ENCODE measurements at regions not wholly inside any gene's neighbourhood (a gene's known extent, or its start where the extent isn't known, plus 50 kb on each side); places are given as distances from the start of the nearest gene placed in this dataset.
"Not testable (repeated sequence)": the region's sequence is repeated elsewhere in the genome, so short reads cannot be mapped to it uniquely, and the experiment has no call there.

- Mint-ChIP-seq H3K27me3 (no peaks in the 10 kb centered on the region), H3K27ac (no peak overlapping the region), H3K4me1 (ENCODE audit: low read depth) (no peaks in the 10 kb centered on the region), H3K9me3 (peaks cover 11% of the 10 kb centered on the region), H3K4me3 (no peak overlapping the region), H3K36me3 (ENCODE audit: low read depth) (no peaks in the 10 kb centered on the region)
- TF ChIP-seq, protein P1, sequence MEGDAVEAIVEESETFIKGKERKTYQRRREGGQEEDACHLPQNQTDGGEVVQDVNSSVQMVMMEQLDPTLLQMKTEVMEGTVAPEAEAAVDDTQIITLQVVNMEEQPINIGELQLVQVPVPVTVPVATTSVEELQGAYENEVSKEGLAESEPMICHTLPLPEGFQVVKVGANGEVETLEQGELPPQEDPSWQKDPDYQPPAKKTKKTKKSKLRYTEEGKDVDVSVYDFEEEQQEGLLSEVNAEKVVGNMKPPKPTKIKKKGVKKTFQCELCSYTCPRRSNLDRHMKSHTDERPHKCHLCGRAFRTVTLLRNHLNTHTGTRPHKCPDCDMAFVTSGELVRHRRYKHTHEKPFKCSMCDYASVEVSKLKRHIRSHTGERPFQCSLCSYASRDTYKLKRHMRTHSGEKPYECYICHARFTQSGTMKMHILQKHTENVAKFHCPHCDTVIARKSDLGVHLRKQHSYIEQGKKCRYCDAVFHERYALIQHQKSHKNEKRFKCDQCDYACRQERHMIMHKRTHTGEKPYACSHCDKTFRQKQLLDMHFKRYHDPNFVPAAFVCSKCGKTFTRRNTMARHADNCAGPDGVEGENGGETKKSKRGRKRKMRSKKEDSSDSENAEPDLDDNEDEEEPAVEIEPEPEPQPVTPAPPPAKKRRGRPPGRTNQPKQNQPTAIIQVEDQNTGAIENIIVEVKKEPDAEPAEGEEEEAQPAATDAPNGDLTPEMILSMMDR (IDR thresholded peaks at IDR 0.05) = no peak
- DNase-seq (no peak), ATAC-seq (no peak)
- intact Hi-C loops (cut with micrococcal nuclease) = no loop called here
- CTCF ChIA-PET = no interaction called here
- POLR2A ChIA-PET = no interaction called here
Measured at GRCh38 chr4:66558651-66559050, 888.4 kb upstream of the EPHA5 start.

DNA sequence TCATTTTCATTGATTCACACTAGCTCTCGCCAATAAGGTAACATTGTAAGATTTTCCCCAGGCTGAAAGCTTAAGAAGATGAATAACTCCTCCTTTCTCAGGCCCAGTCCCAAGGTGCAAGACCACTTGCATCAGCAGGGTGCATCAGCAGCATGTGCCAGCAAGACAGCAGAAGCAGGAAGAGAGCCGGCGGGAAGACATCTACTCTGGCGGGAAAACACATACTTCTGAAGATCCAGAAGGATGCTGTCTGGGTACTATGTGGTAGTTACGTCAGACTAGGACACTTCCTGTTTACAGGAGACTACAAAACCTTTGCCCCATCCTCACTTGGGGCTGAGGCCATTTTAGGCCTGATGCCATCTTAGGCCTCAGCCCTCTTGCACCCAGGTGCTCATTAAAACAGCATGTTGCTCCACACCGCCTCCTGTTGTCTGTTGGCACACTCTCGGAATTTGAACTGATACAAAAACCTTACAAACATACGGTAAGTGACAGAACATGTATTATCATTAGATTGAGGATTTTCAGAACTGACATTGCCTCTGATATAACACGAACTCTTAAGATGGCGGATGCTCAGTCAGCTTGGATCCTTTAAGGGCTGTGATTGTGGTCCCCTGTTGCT, 886.5 kb upstream of the EPHA5 start:
- TF ChIP-seq, protein P1 (IDR thresholded peaks at IDR 0.05) = no peak
- peaks cover 11% of the 10 kb centered on the region for H3K9me3 Mint-ChIP-seq
- no peaks in the 10 kb centered on the region for H3K4me1 Mint-ChIP-seq (ENCODE audit: low read depth)
- no peak overlapping the region for H3K4me3 Mint-ChIP-seq
- DNase-seq = no peak
- CTCF ChIA-PET = no interaction called here
- POLR2A ChIA-PET = no interaction called here
- intact Hi-C loops (cut with micrococcal nuclease) = no loop called here
- H3K36me3 Mint-ChIP-seq (ENCODE audit: low read depth) = no peaks in the 10 kb centered on the region
- no peak overlapping the region for H3K27ac Mint-ChIP-seq
- no peaks in the 10 kb centered on the region for H3K27me3 Mint-ChIP-seq
- ATAC-seq = no peak

DNA sequence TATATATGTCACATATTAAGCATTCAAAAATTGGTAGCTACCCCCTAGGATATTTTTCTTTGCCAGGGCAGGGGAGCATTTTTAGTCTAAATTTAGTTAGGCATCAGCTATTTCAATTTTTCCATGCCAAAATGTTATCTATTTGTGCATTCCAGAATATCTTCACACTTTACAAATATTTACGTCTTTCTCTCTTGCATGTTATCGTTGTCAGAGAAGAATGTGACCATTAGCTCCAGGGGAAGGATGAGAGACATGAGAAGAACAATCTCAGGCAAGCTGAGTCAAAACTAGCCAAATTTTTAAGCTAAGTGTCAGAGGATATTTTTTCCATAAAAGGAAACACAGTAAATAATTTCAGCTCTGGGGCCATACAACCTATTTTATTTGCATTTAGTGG, 885.0 kb upstream of the EPHA5 start:
- Mint-ChIP-seq H3K27ac (no peak overlapping the region), H3K4me1 (ENCODE audit: low read depth) (no peaks in the 10 kb centered on the region), H3K9me3 (peaks cover 11% of the 10 kb centered on the region), H3K36me3 (ENCODE audit: low read depth) (no peaks in the 10 kb centered on the region), H3K4me3 (no peak overlapping the region), H3K27me3 (no peaks in the 10 kb centered on the region)
- ATAC-seq (no peak), DNase-seq (no peak)
- ChIA-PET POLR2A (no interaction called here), CTCF (no interaction called here)
- intact Hi-C loops (cut with micrococcal nuclease) = no loop called here
- TF ChIP-seq, protein P1 (IDR thresholded peaks at IDR 0.05) = no peak

DNA sequence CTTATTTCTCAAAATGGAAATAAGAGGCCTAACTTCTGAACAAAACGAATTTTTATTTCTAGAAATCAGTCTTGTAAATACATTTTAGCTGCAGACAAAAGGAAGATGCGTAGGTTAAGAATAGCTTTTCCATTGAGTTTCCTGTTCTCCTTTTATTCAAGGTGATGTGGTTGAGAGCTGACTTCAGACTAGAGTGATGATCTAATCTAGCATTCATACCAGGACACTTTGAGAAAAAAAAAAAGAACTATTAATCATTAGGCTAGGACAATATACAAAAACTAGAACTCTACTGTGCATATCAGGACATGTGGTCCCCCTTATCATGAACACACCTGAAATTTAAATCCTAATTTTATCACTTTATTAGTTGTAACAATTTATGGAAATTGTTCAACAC, 884.5 kb upstream of the EPHA5 start:
- no peak overlapping the region for H3K27ac Mint-ChIP-seq
- no peaks in the 10 kb centered on the region for H3K4me1 Mint-ChIP-seq (ENCODE audit: low read depth)
- intact Hi-C loops (cut with micrococcal nuclease) = no loop called here
- TF ChIP-seq, protein P1 (IDR thresholded peaks at IDR 0.05) = no peak
- no peak overlapping the region for H3K4me3 Mint-ChIP-seq
- H3K27me3 Mint-ChIP-seq = no peaks in the 10 kb centered on the region
- H3K9me3 Mint-ChIP-seq = peaks cover 11% of the 10 kb centered on the region
- ATAC-seq = no peak
- CTCF ChIA-PET = no interaction called here
- DNase-seq = no peak
- POLR2A ChIA-PET = no interaction called here
- no peaks in the 10 kb centered on the region for H3K36me3 Mint-ChIP-seq (ENCODE audit: low read depth)

DNA sequence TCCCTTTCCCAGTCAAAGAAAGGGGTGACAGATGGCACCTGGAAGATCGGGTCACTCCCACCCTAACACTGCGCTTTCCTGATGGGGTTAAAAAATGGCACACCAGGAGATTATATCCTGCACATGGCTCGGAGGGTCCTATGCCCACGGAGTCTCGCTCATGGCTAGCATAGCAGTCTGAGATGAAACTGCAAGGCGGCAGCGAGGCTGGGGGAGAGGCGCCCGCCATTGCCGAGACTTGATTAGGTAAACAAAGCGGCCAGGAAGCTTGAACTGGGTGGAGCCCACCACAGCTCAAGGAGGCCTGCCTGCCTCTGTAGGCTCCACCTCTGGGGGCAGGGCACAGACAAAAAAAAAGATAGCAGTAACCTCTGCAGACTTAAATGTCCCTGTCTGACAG, 875.0 kb upstream of the EPHA5 start:
- CTCF ChIA-PET; intact Hi-C loops (cut with micrococcal nuclease); H3K27me3 Mint-ChIP-seq; H3K36me3 Mint-ChIP-seq (ENCODE audit: low read depth); ATAC-seq; H3K4me3 Mint-ChIP-seq; H3K27ac Mint-ChIP-seq; DNase-seq; H3K4me1 Mint-ChIP-seq (ENCODE audit: low read depth); POLR2A ChIA-PET: not testable (repeated sequence)
- H3K9me3 Mint-ChIP-seq = peaks cover 10% of the 10 kb centered on the region

DNA sequence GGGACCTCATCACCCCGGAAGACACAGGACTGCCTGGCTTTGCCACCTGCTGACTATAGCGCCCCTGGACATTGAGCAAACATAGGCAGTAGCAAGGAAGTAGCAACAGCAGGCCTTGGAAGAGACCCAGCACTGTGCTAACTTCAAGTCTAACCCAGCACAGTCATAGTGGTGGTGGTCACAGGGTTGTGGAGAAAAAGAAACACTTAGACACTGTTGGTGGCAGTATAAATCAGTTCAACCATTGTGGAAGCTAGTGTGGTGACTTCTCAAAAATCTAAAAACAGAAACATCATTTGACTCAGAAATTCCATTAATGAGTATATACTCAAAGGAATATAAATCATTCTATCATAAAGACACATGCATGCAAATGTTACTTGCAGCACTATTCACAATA, 874.0 kb upstream of the EPHA5 start:
- intact Hi-C loops (cut with micrococcal nuclease) = no loop called here

More for the DNA sequence above, 874.0 kb upstream of the EPHA5 start:
- TF ChIP-seq, protein P1 (IDR thresholded peaks at IDR 0.05) = no peak
- Mint-ChIP-seq H3K9me3 (peaks cover 12% of the 10 kb centered on the region), H3K27me3 (no peaks in the 10 kb centered on the region), H3K27ac (no peak overlapping the region), H3K4me3 (no peak overlapping the region), H3K4me1 (ENCODE audit: low read depth) (no peaks in the 10 kb centered on the region), H3K36me3 (ENCODE audit: low read depth) (no peaks in the 10 kb centered on the region)
- CTCF ChIA-PET = no interaction called here
- no peak for ATAC-seq
- POLR2A ChIA-PET = no interaction called here
- DNase-seq = no peak

Data from activated CD8-positive, alpha-beta T cell treated with anti-CD3 and anti-CD28 coated beads for 36 hours (primary cell).